NCI-H187 treated with DMSO at 0.1 percent for 48 hours (cell line): ENCODE measurements at regions not wholly inside any gene's neighbourhood (a gene's known extent, or its start where the extent isn't known, plus 50 kb on each side); places are given as distances from the start of the nearest gene placed in this dataset.
A peak's percentile ranks its signal among the peaks of the same experiment; 100 is the strongest.

Source experiments
- DNase-seq: peaks from one replicate; lab custom pipeline; 2025; lab: John Stamatoyannopoulos, UW

DNA sequence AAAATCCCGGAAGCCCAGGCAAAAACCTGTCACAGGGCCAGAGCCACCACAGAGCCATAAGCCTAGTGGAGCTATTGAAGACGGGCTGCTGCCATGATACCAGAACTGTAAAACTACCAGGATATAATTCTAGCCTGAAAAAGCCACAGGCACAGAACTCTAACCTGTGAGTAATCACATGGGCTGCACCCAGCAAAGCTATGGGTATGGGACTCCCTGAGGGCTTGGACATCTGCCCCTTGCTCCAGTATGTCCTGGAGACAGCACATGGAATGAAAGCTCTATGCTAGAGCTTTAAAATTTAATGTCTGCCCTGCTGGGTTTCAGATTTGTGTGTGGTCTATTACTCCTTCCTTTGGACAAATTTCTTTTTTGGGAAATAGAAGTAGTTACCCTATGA lies 2183.6 kb upstream of the CELF4 start:
- DNase-seq, result no peak

DNA sequence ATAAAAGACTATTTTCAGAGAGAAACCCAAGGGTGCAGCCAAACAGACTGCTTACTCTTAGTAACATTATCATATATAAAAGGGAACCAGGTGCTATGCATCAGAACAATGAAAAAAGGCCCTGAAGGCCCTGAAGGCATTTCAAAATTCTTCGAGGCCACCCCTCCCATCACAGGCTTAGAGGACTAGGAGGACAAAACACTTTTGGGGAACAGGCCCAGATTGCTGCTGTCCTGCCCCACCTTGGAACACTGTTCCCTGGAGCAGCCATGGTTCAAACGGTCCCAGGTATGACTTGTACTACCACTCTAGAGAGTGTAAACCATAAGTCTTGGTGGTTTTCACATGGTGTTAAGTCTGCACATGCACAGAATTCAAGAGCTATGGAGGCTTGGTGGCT lies 2183.1 kb upstream of the CELF4 start:
- no peak for DNase-seq

DNA sequence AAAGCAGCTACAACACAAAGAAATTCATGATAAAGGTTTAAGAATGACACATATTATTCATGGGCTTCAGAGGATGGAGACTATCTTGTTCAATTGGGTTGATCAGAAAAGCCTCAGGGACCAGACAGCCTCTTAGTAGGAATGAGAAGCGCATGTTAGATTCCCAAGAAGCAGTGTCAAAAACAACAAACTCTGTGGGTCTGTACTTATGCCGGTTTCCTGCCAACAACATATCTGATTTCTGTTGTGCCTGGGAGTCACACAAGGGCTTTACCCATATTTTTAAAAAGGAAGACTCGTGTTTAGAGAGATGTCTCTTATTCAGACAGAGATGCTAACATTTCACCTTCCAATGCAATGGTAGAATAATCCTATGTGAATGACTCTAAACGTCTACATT lies 2180.6 kb upstream of the CELF4 start:
- no peak for DNase-seq

DNA sequence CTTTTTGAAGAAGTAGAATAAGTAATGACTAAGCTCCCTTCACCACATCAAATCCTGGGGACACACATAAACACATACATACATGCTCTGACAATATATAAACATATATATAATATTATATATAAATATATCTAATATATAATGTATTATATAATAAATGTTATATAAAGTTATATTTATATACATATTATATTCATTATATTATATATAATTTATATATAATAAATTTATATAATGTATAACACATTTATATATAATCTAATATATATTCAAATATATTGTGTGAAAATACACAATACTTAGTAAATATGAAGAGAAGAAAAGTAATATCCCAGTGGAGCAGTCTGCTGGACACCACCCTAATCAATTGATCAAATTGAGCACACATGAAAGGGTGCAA lies 2177.9 kb upstream of the CELF4 start:
- no peak for DNase-seq

GRCh38 chr18:39741755-39742466 lies 2176.3 kb upstream of the CELF4 start:
- DNase-seq, result peak; percentile 73

DNA sequence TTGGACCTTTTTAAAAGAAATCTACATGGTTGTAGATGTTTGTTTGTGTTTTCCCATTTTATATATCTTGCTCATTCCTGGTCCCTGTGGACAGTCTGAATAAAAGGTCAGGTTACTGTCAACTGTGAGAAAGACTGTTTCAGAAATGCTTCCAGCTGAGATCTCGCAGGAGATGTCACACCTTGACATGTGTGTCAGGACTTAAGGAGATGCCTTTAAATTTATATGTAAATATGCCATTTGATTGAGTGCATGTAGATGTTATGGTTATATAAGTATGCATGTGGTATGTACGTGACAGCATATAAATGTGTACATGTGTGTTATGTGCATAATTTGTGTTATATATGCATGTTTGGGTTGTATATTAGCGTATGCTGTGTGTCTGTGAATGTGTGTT lies 2172.3 kb upstream of the CELF4 start:
- no peak for DNase-seq

DNA sequence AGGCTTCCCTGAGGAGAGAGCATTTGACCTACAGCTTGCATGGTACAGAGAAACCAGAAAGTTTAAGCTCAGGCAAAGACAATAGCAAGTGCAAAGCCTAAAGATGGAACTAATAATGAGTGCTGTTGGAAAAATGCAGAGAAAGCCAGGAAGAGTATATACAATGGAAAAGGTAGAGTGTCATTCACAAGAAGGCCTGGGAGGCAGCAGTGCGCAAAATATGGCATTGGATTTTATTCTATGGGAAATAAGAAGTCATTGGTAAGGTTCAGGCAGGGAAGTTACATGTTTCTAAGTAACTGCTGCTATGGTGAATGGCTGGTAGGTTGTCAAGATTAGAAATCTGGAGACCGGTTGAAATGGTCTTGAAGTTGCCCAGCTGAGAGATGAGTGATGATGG lies 2167.3 kb upstream of the CELF4 start:
- DNase-seq, result no peak

DNA sequence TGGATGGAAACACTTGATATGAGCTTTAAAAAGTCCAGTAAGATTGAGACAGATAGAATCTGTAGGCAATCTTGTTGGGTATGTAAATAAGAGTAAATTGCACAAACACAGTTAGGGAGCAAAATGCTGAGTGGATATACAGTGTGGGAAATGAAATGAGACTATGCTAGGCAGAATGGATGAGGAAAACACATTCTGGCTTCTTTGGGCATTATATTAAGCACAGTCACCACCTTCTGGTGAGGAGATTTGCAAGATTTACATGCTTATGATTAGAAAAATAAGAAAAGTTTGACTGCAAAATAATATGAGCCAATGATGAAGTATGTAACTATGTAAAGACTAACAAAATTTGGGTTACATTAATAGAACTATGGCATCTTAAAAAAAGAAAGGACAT lies 2165.0 kb upstream of the CELF4 start:
- no peak for DNase-seq

GRCh38 chr18:39724652-39725051 lies 2159.1 kb upstream of the CELF4 start:
- DNase-seq, result no peak

DNA sequence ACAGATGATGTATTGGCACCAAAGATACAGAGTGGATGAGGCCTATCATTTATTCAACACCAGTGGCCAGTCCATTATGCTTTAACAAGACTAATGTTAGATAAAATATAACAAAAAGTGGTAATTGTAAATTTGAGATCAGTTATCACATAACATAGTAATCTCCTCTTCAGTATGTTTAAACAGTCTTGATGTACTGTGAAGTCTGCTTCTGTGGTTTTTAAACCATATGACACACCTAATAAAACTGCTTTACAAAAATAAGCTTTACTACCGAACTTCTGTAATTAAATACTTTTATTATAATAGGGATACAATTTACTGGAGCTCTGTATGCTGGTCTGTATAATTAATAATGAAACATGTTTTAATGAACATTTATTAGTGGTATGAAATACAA lies 2156.1 kb upstream of the CELF4 start:
- no peak for DNase-seq

DNA sequence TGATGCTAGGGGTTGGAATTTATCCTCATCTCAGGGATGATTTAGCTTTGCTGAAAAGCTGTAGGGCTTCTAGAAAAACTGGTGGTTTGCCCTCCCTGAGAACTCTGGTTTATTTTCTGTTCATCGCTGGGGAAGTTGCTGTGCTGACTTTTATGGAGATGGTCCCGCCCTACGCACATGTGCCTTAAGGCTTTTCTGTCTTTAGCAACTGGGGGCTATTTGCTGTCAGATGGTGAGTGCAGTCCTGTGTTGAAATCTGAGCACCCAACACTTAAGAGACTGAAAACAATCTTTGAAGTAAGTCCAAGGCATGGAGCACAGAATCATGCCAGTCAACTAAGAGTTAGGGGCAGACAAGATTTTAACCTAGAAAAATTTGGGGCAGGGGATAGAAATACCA lies 2148.4 kb upstream of the CELF4 start:
- no peak for DNase-seq

- DNase-seq, result no peak
These were observed 2146.1 kb upstream of the CELF4 start for GRCh38 chr18:39711701-39712100.

DNA sequence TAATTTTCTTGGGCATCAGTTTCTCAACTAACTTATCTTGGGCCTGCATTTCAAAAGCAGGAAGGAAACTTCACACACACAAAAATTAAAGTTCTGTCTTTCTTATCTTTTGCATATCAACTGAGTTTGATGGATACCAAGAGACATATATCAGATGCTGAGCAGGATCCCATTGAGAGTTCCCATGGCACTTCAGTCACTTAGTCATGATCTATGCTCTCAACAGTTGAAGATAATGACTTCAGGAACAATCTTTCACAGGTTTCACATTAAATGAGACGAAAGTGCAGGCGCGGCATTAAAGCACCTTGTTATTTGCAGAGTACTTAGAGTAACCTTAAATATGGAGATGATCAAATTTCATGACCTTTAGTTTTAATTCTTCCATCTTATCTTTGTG lies 2139.8 kb upstream of the CELF4 start:
- no peak for DNase-seq

GRCh38 chr18:39702888-39703287 lies 2137.3 kb upstream of the CELF4 start:
- no peak for DNase-seq

GRCh38 chr18:39701839-39702238 lies 2136.2 kb upstream of the CELF4 start:
- DNase-seq, result no peak

DNA sequence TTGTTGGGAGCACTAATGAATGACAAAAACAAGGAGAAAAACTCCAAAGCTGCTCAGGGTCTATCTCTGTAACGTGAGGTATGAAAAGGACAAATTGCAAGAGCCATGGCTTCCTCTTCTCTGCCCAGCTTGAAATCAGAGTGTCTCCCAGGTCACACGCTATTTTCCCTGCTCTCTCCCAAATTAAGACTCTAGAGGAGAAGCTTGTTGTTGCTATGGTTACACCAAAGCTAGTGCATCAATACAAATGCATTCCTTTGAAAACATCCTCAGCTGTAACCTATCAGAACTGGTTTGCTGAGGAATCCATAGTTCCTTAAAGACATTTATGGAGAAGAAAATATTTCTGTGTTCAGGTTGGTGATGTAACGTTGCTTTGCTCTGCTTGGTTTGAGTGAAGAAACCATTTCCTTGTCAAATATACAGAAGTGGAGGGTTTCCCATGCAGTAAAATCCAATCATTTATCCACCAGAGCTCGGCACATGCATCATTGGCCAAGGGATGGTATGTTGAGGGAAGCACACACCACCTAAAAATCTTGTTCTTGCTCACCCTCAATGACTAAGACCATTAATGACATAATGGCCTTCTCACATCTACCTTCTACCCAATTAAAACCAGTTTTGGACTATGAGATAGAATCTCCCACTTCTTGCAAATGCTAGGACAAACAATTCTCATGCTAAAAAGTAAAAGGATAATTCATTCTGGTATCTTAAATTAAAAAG lies 2135.6 kb upstream of the CELF4 start:
- no peak for DNase-seq

DNA sequence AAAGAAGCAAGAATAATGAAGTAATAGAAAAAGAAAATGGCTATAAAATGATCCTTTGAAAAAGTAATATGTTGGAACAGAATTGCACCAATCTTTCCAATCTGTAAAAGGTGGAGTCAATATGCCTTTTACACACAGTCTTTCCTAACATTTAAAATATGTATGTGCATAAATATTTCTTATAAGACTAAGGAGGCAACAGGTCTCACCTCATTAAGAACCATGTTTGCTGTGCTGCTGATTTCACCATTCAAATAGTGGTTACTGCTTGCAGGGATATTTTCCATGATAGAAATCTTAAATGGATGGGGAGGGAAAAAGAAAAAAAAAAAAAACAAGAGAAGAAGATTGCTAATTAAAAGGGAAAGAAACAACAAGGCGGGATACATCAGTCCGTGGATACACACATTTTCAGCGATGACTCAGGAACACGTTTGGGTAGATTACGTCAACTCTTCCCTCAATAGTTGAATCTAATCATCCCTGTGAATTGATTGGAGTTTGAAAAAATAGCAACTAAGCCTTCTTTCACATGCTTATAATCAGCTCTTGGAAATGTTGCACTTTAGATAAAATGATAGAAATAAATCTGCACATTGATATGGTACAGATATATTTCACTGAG lies 2133.9 kb upstream of the CELF4 start:
- no peak for DNase-seq

DNA sequence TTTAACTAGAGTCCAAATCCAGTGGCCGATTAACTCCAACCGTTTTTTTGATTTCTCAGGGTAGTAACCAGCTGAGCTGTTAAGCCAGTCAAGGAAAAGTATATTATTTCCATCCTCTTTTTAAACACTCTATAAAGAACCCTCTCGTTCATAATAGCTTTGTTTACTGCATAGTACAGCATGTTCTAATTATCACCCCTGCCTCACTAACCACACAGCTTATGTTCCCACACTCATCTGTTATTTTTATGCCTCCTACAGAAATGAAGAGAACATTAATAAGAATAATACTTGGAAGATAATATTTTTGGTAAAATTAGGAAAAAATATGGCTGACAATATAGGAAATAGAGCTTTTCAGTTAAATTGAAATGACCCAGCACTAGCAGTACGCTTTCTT lies 2132.8 kb upstream of the CELF4 start:
- DNase-seq, result no peak

DNA sequence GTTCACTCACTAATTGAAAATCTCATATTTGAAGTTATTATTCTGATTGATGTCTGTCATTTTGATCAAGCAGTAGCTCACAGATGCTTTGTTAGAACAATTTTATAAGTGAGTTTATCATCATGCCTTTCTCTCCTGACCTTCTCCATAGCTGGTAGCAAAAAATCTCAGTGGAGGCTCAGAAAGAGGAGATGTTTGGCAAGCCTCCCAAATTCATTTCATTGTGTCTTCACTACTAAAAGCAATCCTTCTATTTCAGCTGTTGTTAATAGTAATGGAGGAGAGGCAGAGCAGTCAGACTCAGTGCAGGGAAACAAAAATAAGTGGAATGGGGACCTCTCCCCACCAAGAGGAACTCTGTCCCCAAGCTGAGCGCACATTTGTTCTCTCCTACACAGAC lies 2127.8 kb upstream of the CELF4 start:
- DNase-seq, result no peak

DNA sequence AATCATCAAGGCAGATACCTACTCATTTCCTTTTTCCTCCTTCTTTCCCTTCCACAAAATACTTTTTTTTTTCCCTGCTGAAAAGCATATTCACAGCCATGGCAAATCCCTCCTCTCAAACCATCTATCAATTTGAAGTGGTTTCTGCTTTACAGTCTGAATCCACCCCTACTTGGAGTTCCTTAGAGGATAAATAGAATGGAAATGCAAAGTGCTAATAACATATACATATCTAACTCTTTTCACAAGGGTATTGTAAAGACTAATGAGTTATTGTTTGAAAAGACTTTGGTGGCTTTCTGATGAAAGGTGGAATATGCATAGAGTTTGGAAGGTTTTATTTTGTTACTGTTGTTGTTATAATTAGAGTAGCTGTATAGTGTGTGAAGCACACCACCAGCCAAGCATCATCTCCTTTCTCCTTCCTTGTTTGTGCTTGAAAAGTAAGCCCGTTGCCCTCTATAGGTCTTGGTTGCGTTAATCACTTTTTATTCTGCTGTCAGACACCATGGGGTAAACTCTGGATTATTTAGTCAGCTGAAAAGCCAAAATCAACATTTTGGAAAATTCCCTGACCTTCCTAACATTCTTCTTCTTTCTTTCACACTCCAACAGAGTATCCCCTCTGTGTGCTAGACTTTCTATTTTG lies 2126.9 kb upstream of the CELF4 start:
- DNase-seq, result no peak

GRCh38 chr18:39685303-39685902 lies 2119.8 kb upstream of the CELF4 start:
- no peak for DNase-seq

DNA sequence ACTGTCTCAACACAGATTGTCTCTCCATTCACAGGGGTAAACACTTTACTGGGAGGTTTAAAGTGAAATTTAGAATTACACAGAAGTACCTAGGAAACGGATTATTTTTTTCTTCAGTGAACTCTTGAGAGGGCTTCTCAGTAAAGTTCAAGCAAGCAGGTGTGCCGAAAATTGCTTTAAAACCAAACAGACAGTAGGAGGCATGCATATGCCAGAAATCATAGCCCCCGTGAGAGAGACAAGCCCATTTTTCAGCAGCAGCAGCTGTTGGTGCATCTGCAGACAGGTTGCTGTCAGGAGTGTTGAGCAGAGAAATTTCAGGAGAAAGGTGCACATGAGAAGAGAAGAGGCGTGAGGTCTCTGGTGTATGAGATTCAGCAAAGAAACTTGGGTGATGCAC lies 2115.5 kb upstream of the CELF4 start:
- no peak for DNase-seq

GRCh38 chr18:39675906-39676305 lies 2110.3 kb upstream of the CELF4 start:
- DNase-seq, result no peak
